ENCODE measurements at regions not wholly inside any gene's neighbourhood (a gene's known extent, or its start where the extent isn't known, plus 50 kb on each side); places are given as distances from the start of the nearest gene placed in this dataset.

DNA sequence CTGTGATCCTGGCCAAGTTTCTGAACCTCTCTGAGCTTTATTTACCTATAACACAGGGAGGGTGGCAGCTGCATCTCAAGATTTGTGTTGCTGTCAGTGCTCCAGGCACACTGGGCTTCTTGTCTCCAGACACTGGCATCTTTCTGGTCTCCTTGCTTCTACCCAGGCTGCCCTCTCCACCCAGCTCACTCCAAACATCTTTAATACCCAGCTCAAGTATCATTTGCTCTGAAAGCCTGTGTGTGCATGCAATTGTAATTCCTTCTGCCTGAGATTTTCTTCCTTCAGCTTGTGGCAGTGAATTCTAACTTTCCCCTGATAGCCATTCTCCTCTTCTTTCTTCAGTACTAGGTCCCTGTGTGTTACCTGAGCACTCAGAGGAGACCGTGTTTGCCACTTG is 50.7 kb upstream of the USP7 start:
- TF ChIP-seq EZH2phosphoT487 (IDR thresholded peaks at IDR 0.05; ENCODE audit: insufficient read depth, low read depth) = no peak
- no peak for TF ChIP-seq EZH2 (IDR thresholded peaks at IDR 0.05; ENCODE audit: insufficient read depth, poor library complexity, severe bottlenecking)
